B cell (primary cell): ENCODE measurements at regions not wholly inside any gene's neighbourhood (a gene's known extent, or its start where the extent isn't known, plus 50 kb on each side); places are given as distances from the start of the nearest gene placed in this dataset.

Experiments used
- CTCF ChIP-seq: fragments of 200-600 bp; IDR thresholded peaks from one replicate; pipeline ENCODE4 v1.8.0; 2022; ENCODE audit warnings: antibody characterized with exemption, mild to moderate bottlenecking
- EZH2 ChIP-seq: IDR thresholded peaks from 2 replicates; pipeline ENCODE4 v1.6.1; 2012; ENCODE audit warnings: borderline replicate concordance, low read depth, mild to moderate bottlenecking, moderate library complexity, low read length; ENCODE audit not compliant: insufficient read depth, poor library complexity, severe bottlenecking

DNA sequence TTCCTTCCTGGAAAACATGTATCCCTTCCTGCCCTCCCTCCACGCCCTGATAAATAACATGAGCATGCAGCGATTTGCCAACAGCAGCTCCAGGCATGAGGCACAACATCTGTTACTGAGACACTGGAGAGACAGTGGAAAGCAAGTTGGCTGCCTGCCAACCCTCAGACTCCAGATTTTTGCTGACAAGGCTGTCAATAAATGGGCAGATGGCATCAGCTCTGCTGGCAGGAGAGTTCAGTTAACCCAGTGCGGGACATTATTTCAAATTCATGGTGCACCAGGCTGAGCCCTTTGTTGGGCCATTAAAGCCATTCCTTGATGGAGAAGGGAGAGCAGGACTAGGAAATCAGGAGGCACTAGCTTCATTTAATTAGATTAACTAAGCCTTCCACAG, 293.3 kb downstream of the MEX3B start:
- TF ChIP-seq CTCF (no peak), EZH2 (no peak)
